Right lobe of liver (tissue), 4 donors: ENCODE measurements at regions not wholly inside any gene's neighbourhood (a gene's known extent, or its start where the extent isn't known, plus 50 kb on each side); places are given as distances from the start of the nearest gene placed in this dataset.

Experiments used
- POLR2A ChIP-seq: fragments of 450-650 bp; IDR thresholded peaks from one replicate; pipeline ENCODE4 v1.6.1; 2017; ENCODE audit warnings: antibody characterized with exemption, mild to moderate bottlenecking
- TF ChIP-seq, protein P1 (sequence below), 4 donors: fragments of 200-600 bp in 3 of 4; fragments of 450-650 bp in 1 of 4; IDR thresholded peaks; one replicate each; pipeline versions ENCODE4 v1.5.1 to v1.8.0; 2016 to 2022; ENCODE audit warnings: antibody characterized with exemption in 4 of 4, mild to moderate bottlenecking in 2 of 4
- donor health status: DM: no; HTN: no; CAD: no.
- donor health status: DM: no; HTN: no; CAD: no.
- donor health status: DM: no; HTN: yes; CAD: no.

DNA sequence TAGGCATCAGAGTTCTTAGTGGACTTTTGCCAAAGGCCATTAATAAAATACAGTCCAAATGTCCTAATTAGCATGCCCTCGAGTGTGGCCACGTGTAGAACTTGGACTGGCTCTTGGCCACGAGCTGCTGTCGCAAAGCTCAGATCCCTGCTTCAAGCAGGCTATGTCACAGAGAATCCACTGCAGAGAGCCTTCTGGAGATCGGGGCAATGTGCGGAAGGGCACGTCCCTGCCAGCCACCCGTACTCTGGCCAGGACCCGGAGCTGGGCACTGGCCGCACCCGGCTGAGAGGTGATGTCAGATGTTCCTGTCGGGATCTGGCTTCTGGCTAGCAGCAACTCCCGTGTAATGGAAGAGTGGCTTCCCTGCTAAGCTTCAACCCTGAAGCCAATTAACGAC is 432.7 kb upstream of the ID2 start:
- TF ChIP-seq POLR2A: no peak
- TF ChIP-seq, protein P1, sequence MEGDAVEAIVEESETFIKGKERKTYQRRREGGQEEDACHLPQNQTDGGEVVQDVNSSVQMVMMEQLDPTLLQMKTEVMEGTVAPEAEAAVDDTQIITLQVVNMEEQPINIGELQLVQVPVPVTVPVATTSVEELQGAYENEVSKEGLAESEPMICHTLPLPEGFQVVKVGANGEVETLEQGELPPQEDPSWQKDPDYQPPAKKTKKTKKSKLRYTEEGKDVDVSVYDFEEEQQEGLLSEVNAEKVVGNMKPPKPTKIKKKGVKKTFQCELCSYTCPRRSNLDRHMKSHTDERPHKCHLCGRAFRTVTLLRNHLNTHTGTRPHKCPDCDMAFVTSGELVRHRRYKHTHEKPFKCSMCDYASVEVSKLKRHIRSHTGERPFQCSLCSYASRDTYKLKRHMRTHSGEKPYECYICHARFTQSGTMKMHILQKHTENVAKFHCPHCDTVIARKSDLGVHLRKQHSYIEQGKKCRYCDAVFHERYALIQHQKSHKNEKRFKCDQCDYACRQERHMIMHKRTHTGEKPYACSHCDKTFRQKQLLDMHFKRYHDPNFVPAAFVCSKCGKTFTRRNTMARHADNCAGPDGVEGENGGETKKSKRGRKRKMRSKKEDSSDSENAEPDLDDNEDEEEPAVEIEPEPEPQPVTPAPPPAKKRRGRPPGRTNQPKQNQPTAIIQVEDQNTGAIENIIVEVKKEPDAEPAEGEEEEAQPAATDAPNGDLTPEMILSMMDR (IDR thresholded peaks at IDR 0.05): no peak
